Right lobe of liver (tissue), 4 donors: ENCODE measurements at regions not wholly inside any gene's neighbourhood (a gene's known extent, or its start where the extent isn't known, plus 50 kb on each side); places are given as distances from the start of the nearest gene placed in this dataset.

Source experiments
- POLR2A ChIP-seq: fragments of 450-650 bp; IDR thresholded peaks from one replicate; pipeline ENCODE4 v1.6.1; 2017; ENCODE audit warnings: antibody characterized with exemption, mild to moderate bottlenecking
- TF ChIP-seq, protein P1 (sequence below), 4 donors: fragments of 200-600 bp in 3 of 4; fragments of 450-650 bp in 1 of 4; IDR thresholded peaks; one replicate each; pipeline versions ENCODE4 v1.5.1 to v1.8.0; 2016 to 2022; ENCODE audit warnings: antibody characterized with exemption in 4 of 4, mild to moderate bottlenecking in 2 of 4
- donor health status: DM: no; HTN: no; CAD: no.
- donor health status: DM: no; HTN: no; CAD: no.
- donor health status: DM: no; HTN: yes; CAD: no.

DNA sequence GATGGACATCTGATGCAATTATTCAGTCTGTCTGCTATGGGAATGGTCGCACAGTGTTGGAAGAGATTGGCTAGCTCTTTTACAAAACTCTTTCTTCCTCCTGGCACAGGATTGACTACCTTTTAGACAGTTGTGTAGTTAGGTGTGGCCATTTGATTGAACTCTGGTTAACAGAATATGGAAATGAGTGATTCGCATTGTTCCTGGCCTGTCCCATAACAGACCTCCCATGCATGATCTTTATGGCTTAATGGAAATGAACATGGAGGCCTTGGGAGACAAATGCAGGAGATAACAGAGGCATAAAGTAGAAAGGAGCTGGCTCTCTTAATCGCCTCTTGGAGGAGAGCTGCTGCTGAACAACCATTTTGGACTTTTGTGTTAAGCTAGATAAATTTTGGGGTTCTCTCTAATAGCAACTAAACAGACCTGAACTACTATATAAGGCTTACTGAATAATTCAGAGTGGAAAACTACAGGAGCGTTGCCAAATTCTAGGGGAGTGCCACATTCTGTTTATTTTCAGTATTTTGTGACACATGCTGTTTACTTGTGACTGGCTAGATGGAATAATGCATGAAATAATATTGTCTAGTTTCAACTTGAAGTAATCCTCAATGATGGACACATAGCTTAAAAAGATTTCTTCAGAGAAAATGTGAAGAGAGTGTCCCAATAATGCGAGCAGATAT is 357.7 kb upstream of the SGO1 start:
- TF ChIP-seq, protein P1, sequence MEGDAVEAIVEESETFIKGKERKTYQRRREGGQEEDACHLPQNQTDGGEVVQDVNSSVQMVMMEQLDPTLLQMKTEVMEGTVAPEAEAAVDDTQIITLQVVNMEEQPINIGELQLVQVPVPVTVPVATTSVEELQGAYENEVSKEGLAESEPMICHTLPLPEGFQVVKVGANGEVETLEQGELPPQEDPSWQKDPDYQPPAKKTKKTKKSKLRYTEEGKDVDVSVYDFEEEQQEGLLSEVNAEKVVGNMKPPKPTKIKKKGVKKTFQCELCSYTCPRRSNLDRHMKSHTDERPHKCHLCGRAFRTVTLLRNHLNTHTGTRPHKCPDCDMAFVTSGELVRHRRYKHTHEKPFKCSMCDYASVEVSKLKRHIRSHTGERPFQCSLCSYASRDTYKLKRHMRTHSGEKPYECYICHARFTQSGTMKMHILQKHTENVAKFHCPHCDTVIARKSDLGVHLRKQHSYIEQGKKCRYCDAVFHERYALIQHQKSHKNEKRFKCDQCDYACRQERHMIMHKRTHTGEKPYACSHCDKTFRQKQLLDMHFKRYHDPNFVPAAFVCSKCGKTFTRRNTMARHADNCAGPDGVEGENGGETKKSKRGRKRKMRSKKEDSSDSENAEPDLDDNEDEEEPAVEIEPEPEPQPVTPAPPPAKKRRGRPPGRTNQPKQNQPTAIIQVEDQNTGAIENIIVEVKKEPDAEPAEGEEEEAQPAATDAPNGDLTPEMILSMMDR (IDR thresholded peaks at IDR 0.05) = no peak
- TF ChIP-seq POLR2A = no peak
